Astrocyte of the spinal cord (primary cell): ENCODE measurements at regions not wholly inside any gene's neighbourhood (a gene's known extent, or its start where the extent isn't known, plus 50 kb on each side); places are given as distances from the start of the nearest gene placed in this dataset.

Experiments used
- DNase-seq: peaks from one replicate; pipeline ENCODE4 v3.0.0; 2011; ENCODE audit warnings: low read depth, low spot score
- H3K4me3 ChIP-seq: 2 replicates; pipeline ENCODE4 v1.5.1; 2011; ENCODE audit warnings: low read depth, mild to moderate bottlenecking, low read length, moderate library complexity
- CTCF ChIP-seq: IDR thresholded peaks from 2 replicates; pipeline ENCODE4 v1.5.1; 2012; ENCODE audit warnings: low read depth, mild to moderate bottlenecking, low read length, inconsistent platforms
- in situ Hi-C: cut with HindIII; loops from 2 replicates; pipeline ENCODE4 v1.10.0; 2017; ENCODE audit warnings: low sequenced_read_pairs

GRCh38 chr10:85235258-85235657 lies 906.9 kb downstream of the CCSER2 start:
- no peak for DNase-seq
- in situ Hi-C loops = no loop called here
- no peak overlapping the region for H3K4me3 ChIP-seq
- no peak for TF ChIP-seq CTCF

- DNase-seq = no peak
- TF ChIP-seq CTCF = no peak
- H3K4me3 ChIP-seq = no peak overlapping the region
- in situ Hi-C loops = no loop called here
Observed at GRCh38 chr10:85238676-85239075, 910.3 kb downstream of the CCSER2 start.

GRCh38 chr10:85250304-85250703 lies 921.9 kb downstream of the CCSER2 start:
- in situ Hi-C loops = no loop called here

DNA sequence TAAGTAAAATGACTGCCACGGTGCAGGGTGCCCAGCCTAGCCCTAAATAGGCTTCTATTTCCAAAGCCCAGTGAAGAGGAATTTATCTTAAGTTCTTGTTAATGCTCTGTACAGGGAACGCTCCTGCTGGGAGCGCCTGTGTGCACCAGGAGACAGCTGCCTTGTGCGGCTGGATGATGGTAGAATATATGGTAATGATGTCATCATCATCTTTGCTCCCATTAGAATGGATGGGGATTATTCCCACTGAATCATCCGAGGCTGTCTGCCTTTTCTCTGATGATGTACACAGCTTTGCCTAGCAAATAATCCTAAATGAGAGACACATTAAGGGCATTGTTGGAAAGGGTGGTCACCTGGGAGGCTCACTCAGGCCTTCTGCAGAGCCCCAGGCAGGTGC lies 928.1 kb downstream of the CCSER2 start:
- H3K4me3 ChIP-seq = no peak overlapping the region
- in situ Hi-C loops = no loop called here
- no peak for DNase-seq
- TF ChIP-seq CTCF = no peak

More at GRCh38 chr10:85250304-85250703, 921.9 kb downstream of the CCSER2 start:
- DNase-seq = no peak
- TF ChIP-seq CTCF = no peak
- no peak overlapping the region for H3K4me3 ChIP-seq

GRCh38 chr10:85259908-85260307 lies 931.5 kb downstream of the CCSER2 start:
- DNase-seq = no peak
- in situ Hi-C loops = no loop called here
- no peak overlapping the region for H3K4me3 ChIP-seq
- no peak for TF ChIP-seq CTCF

- DNase-seq = no peak
- in situ Hi-C loops = no loop called here
- H3K4me3 ChIP-seq = no peak overlapping the region
- TF ChIP-seq CTCF = no peak
Observed at GRCh38 chr10:85262992-85263391, 934.6 kb downstream of the CCSER2 start.

- no peak overlapping the region for H3K4me3 ChIP-seq
- TF ChIP-seq CTCF = no peak
- no peak for DNase-seq
- in situ Hi-C loops = no loop called here
Observed at GRCh38 chr10:85265121-85265520, 936.7 kb downstream of the CCSER2 start.
